HG03442 (cell line): ENCODE measurements at regions not wholly inside any gene's neighbourhood (a gene's known extent, or its start where the extent isn't known, plus 50 kb on each side); places are given as distances from the start of the nearest gene placed in this dataset.
"Not testable (repeated sequence)": the region's sequence is repeated elsewhere in the genome, so short reads cannot be mapped to it uniquely, and the experiment has no call there.

ENCODE experiments used
- ATAC-seq: cut with Tn5 transposase; IDR thresholded peaks from one replicate; pipeline ENCODE4 v1.9.1; 2021; ENCODE audit warnings: mild to moderate bottlenecking, moderate library complexity; ENCODE audit not compliant: unreplicated experiment

DNA sequence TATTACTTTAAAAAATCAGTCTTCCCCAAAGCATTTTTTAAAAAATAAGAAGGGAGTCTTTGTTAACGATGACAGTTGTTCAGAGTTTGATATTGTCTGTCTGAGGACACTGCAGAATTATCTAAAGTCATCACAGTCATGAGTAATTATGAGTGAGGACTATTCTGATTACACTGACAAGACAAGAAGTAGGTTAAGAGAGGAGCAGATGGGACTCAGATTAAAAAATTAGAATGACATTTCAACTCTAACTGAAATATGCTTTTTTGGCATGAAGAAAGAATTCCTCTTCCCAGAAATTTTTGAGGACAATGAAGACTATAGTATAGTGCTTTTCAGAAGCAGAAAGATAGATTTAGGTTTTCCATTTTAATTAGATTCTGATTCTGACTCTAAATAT is 456.5 kb downstream of the EPHA7 start:
- ATAC-seq: no peak

DNA sequence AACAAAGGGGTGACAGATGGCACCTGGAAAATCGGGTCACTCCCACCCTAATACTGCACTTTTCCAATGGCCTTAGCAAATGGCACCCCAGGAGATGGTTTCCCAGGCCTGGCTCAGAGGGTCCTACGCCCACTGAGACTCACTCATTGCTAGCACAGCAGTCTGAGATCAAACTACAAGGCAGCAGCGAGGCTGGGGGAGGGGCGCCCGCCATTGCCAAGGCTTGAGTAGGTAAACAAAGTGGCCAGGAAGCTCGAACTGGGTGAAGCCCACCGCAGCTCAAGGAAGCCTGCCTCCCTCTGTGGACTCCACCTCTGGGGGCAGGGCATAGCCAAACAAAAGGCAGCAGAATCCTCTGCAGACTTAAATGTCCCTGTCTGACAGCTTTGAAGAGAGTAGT is 467.2 kb downstream of the EPHA7 start:
- ATAC-seq: not testable (repeated sequence)

DNA sequence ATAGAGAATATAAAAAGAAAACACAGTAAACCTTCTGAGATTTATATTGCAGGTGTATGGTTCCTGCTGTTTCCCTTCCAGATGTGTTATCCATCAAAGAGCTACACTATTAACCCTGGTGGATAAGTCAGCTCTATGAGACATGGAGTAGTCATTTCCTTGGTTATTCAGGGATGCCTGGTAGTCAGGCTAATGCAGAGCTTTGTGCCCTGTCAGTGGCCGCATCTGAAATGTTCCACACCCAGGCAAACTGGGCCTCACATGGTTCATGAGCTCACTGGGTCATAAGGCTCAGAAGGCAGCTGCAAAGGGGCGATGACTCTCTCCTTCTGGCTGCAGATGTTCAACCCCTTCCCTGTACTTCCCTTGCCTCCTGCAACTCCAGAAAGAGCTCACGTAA is 473.6 kb downstream of the EPHA7 start:
- no peak for ATAC-seq

DNA sequence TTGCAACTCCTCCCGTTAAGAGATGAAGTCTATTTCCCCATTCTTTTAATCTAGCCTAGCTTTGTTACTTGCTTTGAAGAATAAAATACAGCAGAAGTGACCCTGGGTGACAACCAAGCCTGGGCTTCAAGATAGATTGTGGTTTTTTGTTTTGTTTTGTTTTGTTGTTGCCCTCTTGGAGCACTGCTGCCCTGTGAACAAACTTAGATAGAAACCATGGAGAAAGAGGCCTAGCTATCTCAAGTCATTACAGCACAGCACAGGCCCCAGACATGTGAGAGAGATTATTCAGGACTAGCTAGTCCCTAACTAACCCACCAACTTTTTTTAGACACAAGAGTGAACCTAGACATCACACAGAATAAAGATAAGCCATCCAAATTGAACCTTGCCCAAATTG is 475.2 kb downstream of the EPHA7 start:
- ATAC-seq: no peak

DNA sequence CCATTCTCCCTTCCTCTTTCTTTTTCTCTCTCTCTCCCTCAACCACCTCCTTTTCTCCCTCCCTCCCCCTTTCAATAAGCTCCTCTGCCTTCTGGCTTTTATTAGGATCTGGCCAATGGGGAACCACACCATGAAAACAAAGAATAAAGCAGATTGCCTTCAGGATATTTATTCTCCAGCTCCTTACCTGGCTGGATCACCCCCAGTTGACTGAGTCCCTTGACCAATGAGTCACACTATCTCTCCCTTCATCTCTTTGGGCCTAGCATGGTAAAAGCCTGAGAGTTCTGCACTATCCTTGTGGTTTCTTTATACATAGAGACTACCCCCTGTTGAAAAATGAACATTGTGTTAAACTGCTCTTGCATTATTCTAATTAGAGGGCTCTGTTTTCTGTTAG is 476.8 kb downstream of the EPHA7 start:
- ATAC-seq: no peak

DNA sequence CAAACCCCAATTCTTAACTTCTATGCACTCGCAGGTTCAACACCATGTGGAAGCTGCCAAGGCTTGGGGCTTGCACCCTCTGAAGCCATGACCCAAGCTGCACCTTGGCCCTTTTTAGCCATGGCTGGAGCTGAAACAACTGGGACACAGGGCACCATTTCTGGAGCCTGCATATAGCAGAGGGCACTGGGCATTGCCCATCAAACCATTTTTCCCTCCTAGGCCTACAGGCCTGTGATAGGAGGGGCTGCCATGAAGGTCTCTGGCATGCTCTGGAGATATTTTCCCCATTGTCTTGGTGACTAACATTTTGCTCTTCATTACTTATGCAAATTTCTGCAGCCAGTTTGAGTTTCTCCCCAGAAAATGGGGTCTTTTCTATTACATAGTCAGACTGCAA is 484.7 kb downstream of the EPHA7 start:
- ATAC-seq: no peak

DNA sequence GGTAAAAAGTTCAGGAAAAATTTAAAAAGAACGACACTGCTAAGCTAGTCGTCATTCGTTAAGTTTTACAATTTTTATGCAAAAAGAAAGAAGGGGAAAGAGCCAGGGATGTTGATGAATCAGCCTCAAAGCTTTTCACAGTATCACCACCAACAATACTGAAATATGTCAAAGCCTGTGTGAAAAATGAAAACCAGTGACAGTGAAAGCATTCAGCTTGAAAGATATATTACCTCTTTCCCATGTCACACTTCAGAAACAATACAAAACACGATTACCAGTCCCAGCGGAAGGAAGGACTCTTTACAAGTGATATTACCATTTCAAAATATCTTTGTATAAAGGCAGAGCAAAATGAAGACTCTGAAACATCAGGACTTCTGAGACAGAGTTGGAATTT is 489.2 kb downstream of the EPHA7 start:
- no peak for ATAC-seq

DNA sequence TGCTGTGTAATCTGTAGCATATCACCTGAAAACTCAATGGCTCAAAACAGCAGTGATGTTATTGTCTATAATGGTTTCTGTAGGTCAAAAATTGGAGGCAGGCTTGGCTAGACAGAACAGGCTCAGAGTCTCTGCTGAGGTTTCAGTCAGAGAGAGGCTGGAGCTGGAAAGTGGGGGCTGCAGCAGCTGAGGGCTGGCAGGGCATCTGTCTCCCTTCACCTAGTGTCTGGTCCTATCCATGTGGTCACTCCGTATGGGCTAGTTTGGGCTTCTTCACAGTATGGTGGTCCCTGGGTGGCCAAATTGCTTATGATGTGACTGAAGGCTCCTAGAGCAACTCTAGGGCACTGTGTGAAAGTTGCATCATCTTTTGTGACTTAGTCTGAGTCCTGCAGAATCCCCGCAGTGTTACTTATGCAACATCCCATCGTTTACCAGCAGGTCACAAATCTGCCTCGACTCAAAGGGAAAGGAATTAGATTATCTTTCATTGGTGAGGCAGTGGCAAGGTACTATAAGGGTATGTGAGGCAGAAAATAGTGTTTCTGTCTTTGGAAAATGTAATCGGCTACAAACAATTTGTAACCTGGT is 497.0 kb downstream of the EPHA7 start:
- no peak for ATAC-seq

DNA sequence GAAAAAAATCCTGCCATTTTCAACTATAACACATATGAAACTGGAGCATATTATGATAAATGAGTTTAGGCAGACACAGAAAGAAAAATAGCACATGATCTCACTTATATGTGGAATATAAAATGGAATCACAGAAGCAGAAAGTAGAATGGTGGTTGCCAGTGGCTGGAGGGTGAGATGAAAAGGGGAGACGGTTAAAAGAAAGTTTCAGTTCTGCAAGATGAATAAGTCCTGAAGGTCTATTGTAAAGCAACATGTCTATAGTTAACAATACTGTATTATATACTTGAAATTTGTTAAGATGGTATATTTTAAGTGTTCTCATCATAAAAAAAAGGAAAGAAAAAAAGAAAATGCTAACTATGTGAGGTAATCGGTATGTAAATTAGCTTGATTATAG is 503.9 kb downstream of the EPHA7 start:
- no peak for ATAC-seq

DNA sequence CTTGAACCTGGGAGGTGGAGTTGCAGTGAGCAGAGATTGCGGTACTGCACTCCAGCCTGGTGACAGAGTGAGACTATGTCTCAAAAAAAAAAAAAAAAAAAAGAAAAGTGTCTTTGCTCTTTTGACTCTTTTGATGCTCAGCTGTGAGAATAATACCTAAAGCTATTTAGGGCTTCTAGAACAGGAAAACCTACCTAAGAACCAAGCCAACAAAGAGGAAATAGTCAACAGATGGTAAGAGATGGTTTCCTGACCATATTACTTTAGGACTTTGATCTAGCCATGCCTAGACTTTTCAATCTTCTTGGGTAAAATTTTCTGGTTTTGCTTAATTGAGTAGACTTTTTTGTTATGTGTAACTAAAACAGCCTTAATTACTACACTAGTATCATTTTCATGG is 508.1 kb downstream of the EPHA7 start:
- no peak for ATAC-seq

DNA sequence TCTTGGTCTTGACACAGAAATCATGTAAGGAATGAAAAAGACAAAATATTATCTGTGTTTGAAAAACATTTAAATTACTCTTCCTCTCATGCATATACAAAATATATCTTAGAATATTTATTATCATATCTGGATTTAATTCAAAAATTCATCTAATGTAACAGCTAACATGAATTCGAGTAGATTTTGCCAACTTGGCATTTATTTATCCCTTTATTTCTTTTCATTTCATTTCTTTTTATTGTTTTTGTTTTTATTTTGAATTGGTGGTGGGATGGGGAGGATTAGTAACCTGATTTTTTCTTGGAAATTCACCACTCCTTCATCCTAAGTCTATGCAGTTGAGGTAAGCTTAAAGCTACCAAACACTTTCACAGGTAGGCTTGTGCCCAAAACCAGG is 508.7 kb downstream of the EPHA7 start:
- no peak for ATAC-seq

DNA sequence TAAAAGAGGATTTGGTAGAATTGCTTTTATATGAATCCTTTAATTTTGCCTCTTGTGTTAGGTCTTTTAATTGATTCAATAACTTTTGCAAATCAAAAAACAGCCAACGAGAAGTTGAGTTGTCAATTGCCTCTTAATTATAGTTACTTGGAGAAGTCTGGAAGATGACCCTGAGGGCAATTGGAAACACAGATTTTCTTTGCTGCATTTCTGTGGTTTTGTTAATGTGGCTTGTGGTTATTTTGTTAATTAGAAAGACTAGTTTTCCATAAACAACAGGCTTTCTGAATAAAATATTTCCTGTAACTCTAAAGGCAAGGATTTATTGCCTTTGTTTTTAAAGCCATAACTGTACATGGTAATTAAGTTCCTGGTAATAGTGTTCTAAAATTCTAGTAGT is 513.0 kb downstream of the EPHA7 start:
- no peak for ATAC-seq

DNA sequence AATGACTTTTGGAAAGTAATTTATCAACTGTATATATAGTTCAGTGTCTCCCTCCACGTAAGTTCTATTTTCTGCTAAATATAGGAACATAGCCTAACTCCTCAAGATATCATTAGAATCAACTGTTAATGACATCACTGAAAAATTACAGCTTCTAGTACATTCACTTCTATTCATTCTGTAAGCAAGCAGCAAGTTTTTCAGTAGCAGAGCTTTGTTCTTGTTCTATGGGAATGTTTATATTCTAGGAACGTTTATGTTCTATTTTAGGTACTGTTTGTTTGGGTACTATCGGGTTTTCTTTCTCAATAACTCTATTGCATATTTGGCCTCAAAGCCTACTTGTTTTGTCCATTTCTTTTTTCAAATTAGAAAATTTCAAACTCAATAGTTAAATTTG is 525.6 kb downstream of the EPHA7 start:
- ATAC-seq: no peak

DNA sequence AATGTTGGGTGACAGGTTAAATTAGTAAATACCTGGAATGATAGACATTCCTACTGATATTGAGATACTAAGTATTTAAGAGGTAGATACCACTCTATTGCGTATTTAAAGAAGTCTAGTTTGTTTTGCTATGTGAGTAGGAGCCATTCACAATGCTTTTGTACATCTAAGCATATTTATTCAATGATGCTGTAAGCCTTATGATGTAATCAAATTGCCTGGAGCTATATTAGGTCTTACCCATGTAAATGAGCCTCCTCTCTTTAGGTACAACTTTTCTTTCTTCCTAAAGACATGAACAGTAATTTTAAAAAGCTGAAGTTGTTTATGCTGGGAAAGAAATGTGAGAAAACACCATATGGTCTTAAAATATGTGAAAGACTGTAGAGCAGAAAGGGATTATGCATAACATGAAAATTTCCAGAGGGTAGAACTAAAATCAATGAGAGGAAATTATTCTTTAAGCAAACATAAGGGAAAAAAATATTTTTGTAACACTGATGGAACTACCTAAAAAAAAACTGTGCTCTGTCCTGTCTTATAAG is 526.7 kb downstream of the EPHA7 start:
- ATAC-seq: no peak

DNA sequence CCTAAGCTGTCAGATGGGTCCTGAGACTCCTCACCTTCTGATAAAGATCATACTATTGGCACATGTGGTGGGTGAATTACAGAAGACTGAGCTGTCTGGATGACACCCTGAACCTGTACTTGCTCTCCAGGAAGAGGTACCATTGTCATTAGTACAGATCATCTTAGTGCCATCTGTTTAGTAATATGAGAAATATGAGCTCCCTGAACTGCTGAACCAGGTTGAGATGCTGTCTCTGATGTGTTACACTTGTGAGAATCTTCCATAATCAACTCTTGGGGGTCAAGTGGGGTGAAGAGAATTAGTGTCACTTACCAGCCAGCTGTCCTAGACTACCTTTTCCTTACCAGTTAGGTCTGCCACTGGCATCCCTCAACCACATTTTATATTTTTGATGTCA is 531.0 kb downstream of the EPHA7 start:
- ATAC-seq: no peak

DNA sequence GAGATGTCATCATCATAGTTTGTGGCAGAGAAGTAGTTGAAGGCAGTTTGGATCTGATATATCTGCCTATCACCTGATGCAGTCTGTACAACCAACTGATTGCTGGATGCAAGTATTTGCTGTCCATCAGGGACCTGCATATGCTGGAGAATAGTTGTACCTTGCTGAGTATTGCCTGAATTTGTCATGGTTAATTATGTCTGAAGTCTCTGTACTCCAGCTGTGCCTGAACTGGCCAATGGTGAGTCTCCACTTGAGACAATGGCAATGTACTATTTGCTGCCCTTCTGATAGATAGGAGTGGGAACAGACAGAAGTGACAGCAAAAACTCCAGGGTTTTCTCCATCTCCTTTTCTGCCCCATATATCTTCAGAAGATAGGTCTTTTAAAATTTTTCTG is 531.5 kb downstream of the EPHA7 start:
- ATAC-seq: no peak

DNA sequence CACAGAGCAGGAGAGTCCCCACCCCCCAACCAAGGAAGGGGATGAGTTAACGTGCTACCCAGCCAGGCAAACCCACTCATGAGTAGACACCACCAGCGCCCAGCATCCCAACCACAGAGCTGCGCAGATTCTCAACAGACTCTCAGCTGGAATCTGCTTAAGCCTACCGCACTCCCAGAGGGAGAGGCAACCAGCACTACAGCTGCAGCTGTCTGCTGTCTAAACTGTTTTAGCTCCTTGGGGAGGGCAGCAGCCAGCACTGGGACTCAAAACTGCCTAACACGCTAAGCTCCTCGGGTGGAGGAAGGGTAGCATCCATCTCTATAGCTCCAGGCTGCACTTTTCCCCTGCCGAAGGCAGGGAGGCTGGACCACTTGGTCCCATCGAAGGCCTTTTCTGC is 539.8 kb downstream of the EPHA7 start:
- ATAC-seq: no peak

DNA sequence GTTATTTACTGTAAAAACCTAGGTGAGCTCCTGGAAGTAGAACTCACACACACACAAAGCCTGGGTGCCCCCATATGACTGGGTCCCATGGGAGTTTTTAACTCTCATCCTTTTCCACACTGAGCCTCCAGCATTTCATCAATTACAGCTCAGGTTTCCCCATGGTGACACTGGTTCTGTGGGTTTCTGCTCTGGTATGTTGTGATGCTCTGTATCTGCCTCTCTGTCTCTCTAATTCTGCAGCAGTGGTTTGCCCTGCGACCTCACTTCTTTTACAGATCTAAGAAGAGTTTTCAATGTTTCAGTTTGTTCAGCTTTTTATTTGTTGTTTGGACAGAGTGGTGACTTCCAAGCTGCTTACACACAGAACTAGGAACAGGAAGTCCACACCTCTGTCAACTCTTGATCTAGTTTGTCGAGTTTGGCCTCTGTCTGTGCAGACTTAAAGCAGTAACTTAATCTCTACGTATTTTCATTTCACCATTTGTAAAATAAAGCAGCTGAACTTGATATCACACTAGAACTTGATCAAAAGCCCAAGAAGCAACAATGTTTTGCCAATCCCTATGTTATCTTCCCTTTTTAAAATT is 554.3 kb downstream of the EPHA7 start:
- ATAC-seq: no peak

DNA sequence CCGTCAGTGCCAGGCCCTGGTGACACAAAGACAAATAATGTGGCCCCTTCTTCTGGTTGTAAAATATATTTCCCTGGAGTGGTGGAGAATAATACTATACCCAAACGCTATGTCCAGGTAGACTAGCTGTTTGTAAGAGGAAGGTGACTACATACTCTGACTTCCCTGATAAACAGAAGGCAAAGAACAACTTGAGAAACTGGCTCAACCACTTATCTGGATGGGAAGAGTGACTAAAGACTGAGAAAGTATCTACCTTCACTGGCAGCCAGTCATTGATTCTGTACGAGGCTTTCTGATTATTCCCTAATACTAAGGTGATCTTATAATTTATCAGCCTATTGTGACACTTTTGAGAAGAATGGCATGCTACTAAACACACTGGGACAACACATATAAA is 569.7 kb downstream of the EPHA7 start:
- no peak for ATAC-seq

DNA sequence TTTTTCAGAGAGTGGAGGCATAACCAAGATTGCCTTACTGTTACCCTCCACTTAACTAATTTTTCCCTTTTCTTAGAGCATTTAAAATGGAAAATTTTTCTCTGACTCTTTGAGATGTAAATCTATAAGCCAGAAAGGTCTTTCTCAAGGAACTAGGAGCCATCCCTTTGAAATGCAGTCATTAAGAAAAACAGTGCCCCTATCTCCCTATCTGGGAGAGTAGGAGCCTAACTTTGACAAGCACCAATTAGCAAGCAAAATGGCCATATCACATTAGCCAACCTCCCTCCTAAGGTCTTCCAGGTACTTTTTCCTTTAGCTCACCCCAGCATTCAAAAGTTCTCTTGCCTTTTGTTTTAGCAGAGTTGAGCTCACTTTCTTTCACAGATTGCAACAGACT is 570.5 kb downstream of the EPHA7 start:
- ATAC-seq: no peak

DNA sequence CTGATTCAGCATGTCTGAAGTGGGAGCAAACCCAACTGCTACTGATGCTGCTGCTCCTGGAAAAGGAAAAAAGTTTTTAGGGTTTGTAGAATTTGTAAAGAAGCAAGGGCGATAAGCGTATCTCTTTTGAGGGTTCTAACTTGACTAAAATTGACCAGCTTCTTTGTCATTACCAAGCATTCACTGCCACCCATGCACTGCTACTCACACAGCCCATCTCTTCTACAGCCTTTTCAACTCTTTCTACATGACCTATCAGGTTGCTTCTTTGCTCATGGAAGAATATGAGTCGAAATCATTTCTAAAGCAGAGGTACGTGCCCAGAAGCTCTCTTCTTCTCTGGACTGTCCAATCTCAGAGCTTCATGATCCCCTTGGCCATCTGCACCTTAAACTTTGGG is 570.9 kb downstream of the EPHA7 start:
- no peak for ATAC-seq

DNA sequence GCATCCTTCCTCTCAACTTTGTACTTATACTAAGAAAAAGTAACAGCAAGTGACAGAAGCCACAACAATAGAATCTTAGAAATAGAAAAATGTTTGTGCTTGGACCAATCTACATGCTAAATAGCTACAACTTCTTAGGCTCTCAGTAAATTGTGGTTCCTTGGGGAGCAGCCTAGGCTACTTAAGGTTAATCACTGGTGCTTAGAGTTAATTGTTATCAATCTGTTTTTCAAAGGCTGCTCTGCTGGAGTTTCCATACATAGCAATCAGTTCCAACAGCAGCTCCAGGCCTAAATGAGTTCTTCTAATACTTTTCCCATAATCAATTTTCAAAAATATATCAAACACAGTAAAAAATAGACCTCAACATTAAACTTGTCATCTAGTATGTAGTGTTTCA is 571.4 kb downstream of the EPHA7 start:
- no peak for ATAC-seq
